GM20431 (cell line): ENCODE measurements at regions not wholly inside any gene's neighbourhood (a gene's known extent, or its start where the extent isn't known, plus 50 kb on each side); places are given as distances from the start of the nearest gene placed in this dataset.
"Not testable (repeated sequence)": the region's sequence is repeated elsewhere in the genome, so short reads cannot be mapped to it uniquely, and the experiment has no call there.

Source experiments
- in situ Hi-C: fragments of 300-500 bp; cut with MseI, MboI; formaldehyde crosslinking; loops from one replicate; pipeline ENCODE4 v1.15.0; 2020; ENCODE audit warnings: low sequenced_read_pairs; ENCODE audit not compliant: unreplicated experiment

DNA sequence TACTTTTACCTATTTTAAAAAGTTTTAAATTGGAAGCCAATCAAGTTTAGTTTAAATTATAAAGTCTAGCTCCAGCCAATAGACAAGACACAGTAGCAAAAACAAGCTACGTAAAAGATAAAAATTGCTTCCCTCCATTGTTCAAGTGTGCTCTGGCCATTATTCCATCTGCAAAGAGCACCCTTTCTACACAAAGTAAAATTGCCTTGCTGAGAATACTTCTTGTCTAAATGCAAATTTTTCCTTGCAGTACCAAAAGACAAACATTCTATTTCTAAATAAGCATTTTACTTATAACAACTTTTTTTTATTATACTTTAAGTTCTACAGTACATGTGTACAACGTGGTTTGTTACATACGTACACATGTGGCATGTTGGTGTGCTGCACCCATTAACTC lies 75.9 kb upstream of the ZNF746 start:
- in situ Hi-C loops = no loop called here

- in situ Hi-C loops = not testable (repeated sequence)
These were observed 75.3 kb upstream of the ZNF746 start for GRCh38 chr7:149572920-149573319.

GRCh38 chr7:149570784-149571183 lies 73.2 kb upstream of the ZNF746 start:
- in situ Hi-C loops = no loop called here

DNA sequence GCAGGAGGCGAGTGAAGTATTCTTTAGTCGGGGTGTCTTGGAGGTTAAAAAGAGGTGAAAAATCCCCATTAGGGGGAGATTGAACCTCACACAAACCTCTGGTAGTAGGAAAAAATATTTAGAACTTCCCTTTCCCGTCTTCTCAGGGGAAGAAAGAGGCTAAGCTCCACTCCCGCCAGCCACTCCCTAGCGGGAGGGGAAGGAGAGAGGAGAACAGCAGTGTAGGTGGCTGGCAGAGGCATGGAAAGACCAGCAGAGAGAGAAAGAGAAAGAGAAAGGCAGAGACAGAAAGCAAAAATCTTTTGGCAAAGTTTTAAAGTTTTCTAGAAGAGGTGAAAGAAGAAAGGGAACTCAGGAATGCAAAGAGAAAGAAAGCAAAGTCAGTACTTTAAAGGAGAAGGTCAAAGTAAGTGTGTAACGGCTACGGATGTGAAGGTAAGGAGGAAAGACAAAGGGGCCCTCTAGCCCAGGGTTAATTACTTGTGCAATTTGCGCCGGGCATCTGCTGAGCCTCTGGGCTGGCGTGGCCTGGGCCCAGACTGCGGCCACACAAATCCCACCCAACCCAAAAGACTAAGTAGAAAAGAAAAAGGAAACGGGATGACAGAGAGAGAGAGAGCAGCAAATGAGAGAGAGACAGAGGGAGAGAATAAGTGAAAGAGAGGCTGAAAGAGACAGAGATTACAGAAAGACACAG lies 72.3 kb upstream of the ZNF746 start:
- in situ Hi-C loops = no loop called here

GRCh38 chr7:149569025-149569725 lies 71.6 kb upstream of the ZNF746 start:
- in situ Hi-C loops = no loop called here

- in situ Hi-C loops = no loop called here
These were observed 70.6 kb upstream of the ZNF746 start for GRCh38 chr7:149568218-149568617.

- in situ Hi-C loops = no loop called here
These were observed 68.5 kb upstream of the ZNF746 start for GRCh38 chr7:149566103-149566502.

DNA sequence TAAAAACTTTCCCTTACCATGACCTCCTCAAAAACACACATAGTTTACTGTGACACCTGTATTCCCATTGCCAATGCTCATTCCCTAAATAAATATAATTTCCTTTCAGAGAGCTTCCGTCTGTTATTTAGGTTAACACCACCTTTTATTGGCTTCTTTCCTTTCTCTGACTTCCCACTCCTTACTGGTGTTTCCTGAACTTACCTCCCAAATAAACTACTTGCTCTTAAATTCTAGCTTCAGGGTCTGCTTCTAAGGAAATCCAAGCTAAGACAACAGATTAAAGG lies 67.4 kb upstream of the ZNF746 start:
- in situ Hi-C loops = no loop called here

GRCh38 chr7:149564340-149565095 lies 66.9 kb upstream of the ZNF746 start:
- in situ Hi-C loops = no loop called here

DNA sequence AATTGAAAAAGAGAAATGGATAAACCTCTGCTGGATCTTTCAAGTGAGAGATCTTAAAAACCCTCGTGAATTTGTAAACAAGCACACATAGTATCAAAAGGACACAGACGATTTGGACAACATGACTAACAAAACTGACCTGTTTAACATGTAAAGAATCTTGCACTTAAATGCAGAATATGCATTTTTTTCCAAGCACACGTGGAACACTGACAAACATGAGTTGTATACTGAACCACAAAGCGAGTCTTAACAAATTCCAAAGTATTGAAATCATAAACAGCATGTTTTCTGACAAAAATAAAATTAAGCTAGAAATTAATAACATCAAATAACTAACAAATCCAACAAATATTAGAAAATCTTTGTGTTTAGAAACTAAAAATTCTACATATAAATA lies 65.0 kb upstream of the ZNF746 start:
- in situ Hi-C loops = no loop called here

DNA sequence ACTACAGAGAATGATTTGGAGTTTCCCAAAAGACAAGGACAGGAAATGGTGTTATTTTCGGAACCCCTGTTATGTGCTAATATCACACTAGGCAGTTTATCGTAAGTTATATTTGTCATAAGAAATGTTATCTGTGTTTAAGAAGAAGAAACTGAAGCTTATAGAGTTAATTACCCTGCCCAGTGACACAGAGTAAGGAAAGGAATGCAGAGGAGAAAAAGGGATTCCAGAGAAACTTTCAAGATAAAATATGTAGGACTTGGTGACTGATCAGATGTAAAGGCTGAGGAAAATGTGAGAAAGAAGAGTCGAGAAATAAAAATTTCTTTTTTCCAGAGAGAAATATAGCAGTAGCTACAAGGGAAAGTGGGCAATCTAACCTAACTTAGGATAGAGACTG lies 63.5 kb upstream of the ZNF746 start:
- in situ Hi-C loops = no loop called here

GRCh38 chr7:149559711-149560110 lies 62.1 kb upstream of the ZNF746 start:
- in situ Hi-C loops = no loop called here

DNA sequence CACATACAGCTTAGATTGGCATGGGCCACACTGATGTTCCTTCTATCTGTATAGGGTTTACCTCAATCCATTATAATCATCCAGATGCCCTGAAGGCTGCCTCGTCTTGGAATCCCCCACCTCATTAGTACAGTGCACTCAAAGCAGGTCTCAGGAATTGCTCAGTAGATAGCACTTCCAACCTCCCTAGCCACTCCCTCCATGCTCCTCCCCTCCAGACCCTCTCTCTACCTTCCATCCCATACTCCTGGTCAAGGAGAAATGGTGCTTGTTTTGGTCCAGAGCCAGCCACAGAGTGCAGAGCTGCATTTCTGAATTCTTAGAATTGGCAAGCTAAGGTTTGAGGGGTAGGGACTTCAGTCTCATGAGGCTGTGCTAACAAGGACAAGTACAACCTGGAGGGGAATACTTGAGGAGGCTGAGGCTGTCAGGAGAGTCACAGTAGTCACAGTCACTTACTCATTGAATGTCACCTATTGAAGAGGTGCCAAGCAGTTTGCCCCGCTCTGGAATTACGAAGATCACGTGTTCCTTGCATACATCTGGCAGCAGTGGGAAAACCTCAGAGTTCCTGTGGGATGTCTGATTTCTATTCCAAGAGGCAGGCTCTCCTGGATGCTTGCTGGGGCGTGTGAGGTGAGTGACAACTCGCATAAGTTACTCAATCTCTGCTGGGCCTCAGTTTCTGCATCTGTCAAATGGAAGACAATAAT lies 60.7 kb upstream of the ZNF746 start:
- in situ Hi-C loops = no loop called here

- in situ Hi-C loops = not testable (repeated sequence)
These were observed 58.9 kb upstream of the ZNF746 start for GRCh38 chr7:149556525-149556924.

- in situ Hi-C loops = not testable (repeated sequence)
These were observed 57.2 kb upstream of the ZNF746 start for GRCh38 chr7:149554821-149555220.

DNA sequence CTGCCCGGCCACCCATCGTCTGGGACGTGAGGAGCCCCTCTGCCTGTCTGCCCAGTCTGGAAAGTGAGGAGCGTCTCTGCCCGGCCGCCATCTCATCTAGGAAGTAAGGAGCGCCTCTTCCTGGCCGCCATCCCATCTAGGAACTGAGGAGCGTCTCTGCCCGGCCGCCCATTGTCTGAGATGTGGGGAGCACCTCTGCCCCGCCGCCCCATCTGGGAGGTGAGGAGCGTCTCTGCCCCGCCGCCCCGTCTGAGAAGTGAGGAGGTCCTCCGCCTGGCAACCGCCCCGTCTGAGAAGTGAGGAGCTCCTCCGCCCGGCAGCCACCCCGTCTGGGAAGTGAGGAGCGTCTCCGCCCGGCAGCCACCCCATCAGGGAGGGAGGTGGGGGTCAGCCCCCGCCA lies 56.4 kb upstream of the ZNF746 start:
- in situ Hi-C loops = not testable (repeated sequence)

GRCh38 chr7:149552799-149553198 lies 55.2 kb upstream of the ZNF746 start:
- in situ Hi-C loops = no loop called here
